OCI-LY1 (cell line): ENCODE measurements at regions not wholly inside any gene's neighbourhood (a gene's known extent, or its start where the extent isn't known, plus 50 kb on each side); places are given as distances from the start of the nearest gene placed in this dataset.

Experiments
- CTCF ChIP-seq: fragments of 200-600 bp; sonication (generic), shearing (Covaris generic); IDR thresholded peaks from 2 replicates; pipeline ENCODE4 v1.5.1; 2017; ENCODE audit warnings: mild to moderate bottlenecking, antibody characterized with exemption, low read length, moderate library complexity, mixed read lengths
- EZH2 ChIP-seq: fragments of 200-600 bp; sonication (generic), shearing (Covaris generic); IDR thresholded peaks from 2 replicates; pipeline ENCODE4 v1.8.0; 2017; ENCODE audit warnings: borderline replicate concordance, mixed run types, mild to moderate bottlenecking, antibody characterized with exemption, low read length, moderate library complexity, mixed read lengths

- no peak for TF ChIP-seq CTCF
- TF ChIP-seq EZH2 = no peak
These were observed 227.2 kb upstream of the TBL1XR1 start for GRCh38 chr3:177424521-177424920.
